ENCODE measurements at regions not wholly inside any gene's neighbourhood (a gene's known extent, or its start where the extent isn't known, plus 50 kb on each side); places are given as distances from the start of the nearest gene placed in this dataset.

GRCh38 chr2:220849433-220849832, 722.7 kb downstream of the EPHA4 start:
- TF ChIP-seq CTCF (IDR thresholded peaks at IDR 0.05 in 8 of 11, conservative IDR thresholded peaks at IDR 0.05 in 3 of 11) (no peak), POLR2AphosphoS5 (IDR thresholded peaks at IDR 0.05) (no peak)
